GM19467 (cell line): ENCODE measurements at regions not wholly inside any gene's neighbourhood (a gene's known extent, or its start where the extent isn't known, plus 50 kb on each side); places are given as distances from the start of the nearest gene placed in this dataset.
"Not testable (repeated sequence)": the region's sequence is repeated elsewhere in the genome, so short reads cannot be mapped to it uniquely, and the experiment has no call there.

ENCODE experiments used
- ATAC-seq: cut with Tn5 transposase; IDR thresholded peaks from one replicate; pipeline ENCODE4 v1.9.1; 2021; ENCODE audit warnings: mild to moderate bottlenecking, moderate library complexity; ENCODE audit not compliant: unreplicated experiment

GRCh38 chr1:65527190-65527589, 106.7 kb downstream of the LEPR start:
- no peak for ATAC-seq

- ATAC-seq: no peak
Measured at GRCh38 chr1:65527707-65528503, 107.4 kb downstream of the LEPR start.

- no peak for ATAC-seq
Measured at GRCh38 chr1:65531972-65532570, 111.6 kb downstream of the LEPR start.

GRCh38 chr1:65535981-65536380, 115.5 kb downstream of the LEPR start:
- no peak for ATAC-seq

- no peak for ATAC-seq
Measured at GRCh38 chr1:65538086-65538485, 117.6 kb downstream of the LEPR start.

GRCh38 chr1:65538664-65539063, 118.2 kb downstream of the LEPR start:
- no peak for ATAC-seq

GRCh38 chr1:65539266-65540131, 119.0 kb downstream of the LEPR start:
- no peak for ATAC-seq

GRCh38 chr1:65541161-65541560, 120.7 kb downstream of the LEPR start:
- ATAC-seq: no peak

- no peak for ATAC-seq
Measured at GRCh38 chr1:65541865-65542264, 121.4 kb downstream of the LEPR start.

- not testable (repeated sequence) for ATAC-seq
Measured at GRCh38 chr1:65542592-65542991, 122.1 kb downstream of the LEPR start.

- ATAC-seq: not testable (repeated sequence)
Measured at GRCh38 chr1:65550306-65551010, 130.0 kb downstream of the LEPR start.

GRCh38 chr1:65552484-65552883, 132.0 kb downstream of the LEPR start:
- ATAC-seq: not testable (repeated sequence)

GRCh38 chr1:65554086-65554764, 133.8 kb downstream of the LEPR start:
- ATAC-seq: not testable (repeated sequence)

- no peak for ATAC-seq
Measured at GRCh38 chr1:65554829-65555228, 134.4 kb downstream of the LEPR start.

GRCh38 chr1:65558215-65558614, 137.7 kb downstream of the LEPR start:
- no peak for ATAC-seq

- ATAC-seq: no peak
Measured at GRCh38 chr1:65564493-65564892, 144.0 kb downstream of the LEPR start.

GRCh38 chr1:65568285-65568684, 147.8 kb downstream of the LEPR start:
- ATAC-seq: no peak

GRCh38 chr1:65572701-65573421, 152.4 kb downstream of the LEPR start:
- ATAC-seq: no peak

- no peak for ATAC-seq
Measured at GRCh38 chr1:65577278-65577677, 156.8 kb downstream of the LEPR start.

GRCh38 chr1:65577982-65578381, 157.5 kb downstream of the LEPR start:
- ATAC-seq: not testable (repeated sequence)
